ENCODE measurements at regions not wholly inside any gene's neighbourhood (a gene's known extent, or its start where the extent isn't known, plus 50 kb on each side); places are given as distances from the start of the nearest gene placed in this dataset.

GRCh38 chr15:31239409-31239808 lies 87.2 kb upstream of the KLF13 start:
- TF ChIP-seq, protein P1, sequence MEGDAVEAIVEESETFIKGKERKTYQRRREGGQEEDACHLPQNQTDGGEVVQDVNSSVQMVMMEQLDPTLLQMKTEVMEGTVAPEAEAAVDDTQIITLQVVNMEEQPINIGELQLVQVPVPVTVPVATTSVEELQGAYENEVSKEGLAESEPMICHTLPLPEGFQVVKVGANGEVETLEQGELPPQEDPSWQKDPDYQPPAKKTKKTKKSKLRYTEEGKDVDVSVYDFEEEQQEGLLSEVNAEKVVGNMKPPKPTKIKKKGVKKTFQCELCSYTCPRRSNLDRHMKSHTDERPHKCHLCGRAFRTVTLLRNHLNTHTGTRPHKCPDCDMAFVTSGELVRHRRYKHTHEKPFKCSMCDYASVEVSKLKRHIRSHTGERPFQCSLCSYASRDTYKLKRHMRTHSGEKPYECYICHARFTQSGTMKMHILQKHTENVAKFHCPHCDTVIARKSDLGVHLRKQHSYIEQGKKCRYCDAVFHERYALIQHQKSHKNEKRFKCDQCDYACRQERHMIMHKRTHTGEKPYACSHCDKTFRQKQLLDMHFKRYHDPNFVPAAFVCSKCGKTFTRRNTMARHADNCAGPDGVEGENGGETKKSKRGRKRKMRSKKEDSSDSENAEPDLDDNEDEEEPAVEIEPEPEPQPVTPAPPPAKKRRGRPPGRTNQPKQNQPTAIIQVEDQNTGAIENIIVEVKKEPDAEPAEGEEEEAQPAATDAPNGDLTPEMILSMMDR (IDR thresholded peaks at IDR 0.05; ENCODE audit: extremely low read depth, low read depth, low read length), result no peak
- H3K4me3 ChIP-seq (ENCODE audit: insufficient read depth, low read length), result no peak overlapping the region
- H4K20me1 ChIP-seq (ENCODE audit: insufficient read depth, low read length), result no peaks in the 10 kb centered on the region
- H3K4me1 ChIP-seq (ENCODE audit: insufficient read depth, low read length), result peaks cover 19% of the 10 kb centered on the region
- no peaks in the 10 kb centered on the region for H3K27me3 ChIP-seq (ENCODE audit: insufficient read depth, low read length)
- H3K27ac ChIP-seq (ENCODE audit: low read depth, low read length), result no peak overlapping the region
- H2AFZ ChIP-seq (ENCODE audit: low read length), result no peak overlapping the region
- no peaks in the 10 kb centered on the region for H3K9me3 ChIP-seq (ENCODE audit: low read depth, low read length)
- H3K79me2 ChIP-seq (ENCODE audit: insufficient read depth, low read length), result no peaks in the 10 kb centered on the region
- DNase-seq (ENCODE audit: insufficient read length, low spot score, missing footprints), result no peak
- no peak overlapping the region for H3K4me2 ChIP-seq (ENCODE audit: insufficient read depth, low read length)
- H3K36me3 ChIP-seq (ENCODE audit: insufficient read depth, low read length), result no peaks in the 10 kb centered on the region

GRCh38 chr15:31241888-31242522 lies 84.6 kb upstream of the KLF13 start:
- peaks cover 4% of the 10 kb centered on the region for H3K4me1 ChIP-seq (ENCODE audit: insufficient read depth, low read length)
- DNase-seq (ENCODE audit: insufficient read length, low spot score, missing footprints), result no peak
- H3K27ac ChIP-seq (ENCODE audit: low read depth, low read length), result no peak overlapping the region
- H3K4me3 ChIP-seq (ENCODE audit: insufficient read depth, low read length), result no peak overlapping the region
- H3K27me3 ChIP-seq (ENCODE audit: insufficient read depth, low read length), result peaks cover 4% of the 10 kb centered on the region
- H3K79me2 ChIP-seq (ENCODE audit: insufficient read depth, low read length), result no peaks in the 10 kb centered on the region
- no peak overlapping the region for H2AFZ ChIP-seq (ENCODE audit: low read length)
- no peaks in the 10 kb centered on the region for H3K36me3 ChIP-seq (ENCODE audit: insufficient read depth, low read length)
- no peak overlapping the region for H3K4me2 ChIP-seq (ENCODE audit: insufficient read depth, low read length)
- TF ChIP-seq, protein P1 (IDR thresholded peaks at IDR 0.05; ENCODE audit: extremely low read depth, low read depth, low read length), result no peak
- H4K20me1 ChIP-seq (ENCODE audit: insufficient read depth, low read length), result no peaks in the 10 kb centered on the region
- no peaks in the 10 kb centered on the region for H3K9me3 ChIP-seq (ENCODE audit: low read depth, low read length)

DNA sequence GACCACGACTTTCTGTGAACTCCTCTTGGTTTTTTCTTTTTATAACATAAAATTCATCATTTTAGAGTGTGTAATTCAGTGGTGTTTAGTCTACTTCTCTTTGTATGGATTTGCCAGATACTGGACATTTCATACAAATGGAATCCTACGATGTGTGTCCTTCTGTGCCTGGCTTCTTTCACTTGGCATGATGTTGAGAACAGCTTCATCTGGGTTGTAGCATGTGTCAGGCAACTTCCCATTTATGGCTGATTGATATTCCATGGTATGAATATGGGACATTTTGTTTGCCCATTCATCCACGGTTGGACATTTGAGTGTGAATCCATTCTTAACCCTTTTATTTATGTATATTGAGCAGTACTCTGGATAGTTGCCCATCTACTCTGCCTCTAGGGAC lies 82.7 kb upstream of the KLF13 start:
- Histone ChIP-seq H3K4me2 (ENCODE audit: insufficient read depth, low read length) (no peak overlapping the region), H3K27ac (ENCODE audit: low read depth, low read length) (no peak overlapping the region), H3K79me2 (ENCODE audit: insufficient read depth, low read length) (no peaks in the 10 kb centered on the region), H3K36me3 (ENCODE audit: insufficient read depth, low read length) (no peaks in the 10 kb centered on the region), H3K9me3 (ENCODE audit: low read depth, low read length) (no peaks in the 10 kb centered on the region), H3K4me3 (ENCODE audit: insufficient read depth, low read length) (no peak overlapping the region), H3K4me1 (ENCODE audit: insufficient read depth, low read length) (no peaks in the 10 kb centered on the region), H3K27me3 (ENCODE audit: insufficient read depth, low read length) (peaks cover 16% of the 10 kb centered on the region), H2AFZ (ENCODE audit: low read length) (no peak overlapping the region), H4K20me1 (ENCODE audit: insufficient read depth, low read length) (no peaks in the 10 kb centered on the region)
- TF ChIP-seq, protein P1 (IDR thresholded peaks at IDR 0.05; ENCODE audit: extremely low read depth, low read depth, low read length), result no peak
- DNase-seq (ENCODE audit: insufficient read length, low spot score, missing footprints), result no peak

- H3K27me3 ChIP-seq (ENCODE audit: insufficient read depth, low read length), result peaks cover 16% of the 10 kb centered on the region
- H2AFZ ChIP-seq (ENCODE audit: low read length), result no peak overlapping the region
- no peaks in the 10 kb centered on the region for H3K79me2 ChIP-seq (ENCODE audit: insufficient read depth, low read length)
- TF ChIP-seq, protein P1 (IDR thresholded peaks at IDR 0.05; ENCODE audit: extremely low read depth, low read depth, low read length), result no peak
- H4K20me1 ChIP-seq (ENCODE audit: insufficient read depth, low read length), result no peaks in the 10 kb centered on the region
- DNase-seq (ENCODE audit: insufficient read length, low spot score, missing footprints), result peak; percentile 11
- no peak overlapping the region for H3K27ac ChIP-seq (ENCODE audit: low read depth, low read length)
- H3K9me3 ChIP-seq (ENCODE audit: low read depth, low read length), result no peaks in the 10 kb centered on the region
- H3K4me2 ChIP-seq (ENCODE audit: insufficient read depth, low read length), result no peak overlapping the region
- no peaks in the 10 kb centered on the region for H3K36me3 ChIP-seq (ENCODE audit: insufficient read depth, low read length)
- H3K4me1 ChIP-seq (ENCODE audit: insufficient read depth, low read length), result no peaks in the 10 kb centered on the region
- H3K4me3 ChIP-seq (ENCODE audit: insufficient read depth, low read length), result no peak overlapping the region
Observed at GRCh38 chr15:31245135-31245689, 81.4 kb upstream of the KLF13 start.
